Panc1 (cell line): ENCODE measurements at regions not wholly inside any gene's neighbourhood (a gene's known extent, or its start where the extent isn't known, plus 50 kb on each side); places are given as distances from the start of the nearest gene placed in this dataset.

ENCODE experiments used
- CTCF ChIP-seq: fragments of 450-650 bp; IDR thresholded peaks from 2 replicates; pipeline ENCODE4 v1.5.1; 2017; ENCODE audit warnings: mild to moderate bottlenecking
- POLR2AphosphoS5 ChIP-seq: IDR thresholded peaks from 2 replicates; pipeline ENCODE4 v1.6.1; 2012; ENCODE audit warnings: mild to moderate bottlenecking, low read depth, low read length, moderate library complexity

- TF ChIP-seq CTCF (no peak), POLR2AphosphoS5 (no peak)
Observed at GRCh38 chr6:169324656-169325459, 71.2 kb upstream of the THBS2 start.
